ENCODE measurements at regions not wholly inside any gene's neighbourhood (a gene's known extent, or its start where the extent isn't known, plus 50 kb on each side); places are given as distances from the start of the nearest gene placed in this dataset.

GRCh38 chr9:88605512-88606362, 70.8 kb downstream of the NXNL2 start:
- Histone ChIP-seq H3K27me3 (ENCODE audit: insufficient read depth, low read length) (no peaks in the 10 kb centered on the region), H3K36me3 (ENCODE audit: insufficient read depth, low read length) (no peaks in the 10 kb centered on the region), H3K4me1 (ENCODE audit: insufficient read depth, low read length) (no peaks in the 10 kb centered on the region), H3K79me2 (ENCODE audit: insufficient read depth, low read length) (no peaks in the 10 kb centered on the region), H3K4me3 (ENCODE audit: insufficient read depth, low read depth, low read length) (no peak overlapping the region), H3K4me2 (ENCODE audit: low read length) (no peak overlapping the region), H3K27ac (ENCODE audit: low read depth, low read length) (no peak overlapping the region), H2AFZ (ENCODE audit: low read depth, low read length) (no peak overlapping the region), H3K9me3 (ENCODE audit: insufficient read depth, low read depth, low read length) (no peaks in the 10 kb centered on the region), H4K20me1 (ENCODE audit: insufficient read depth, low read length) (no peaks in the 10 kb centered on the region), H3K9ac (ENCODE audit: low read length) (no peak overlapping the region)
- Mint-ChIP-seq H3K27ac (ENCODE audit: unreplicated experiment) (no peak overlapping the region), H3K36me3 (ENCODE audit: low read depth, unreplicated experiment) (no peaks in the 10 kb centered on the region), H3K27me3 (ENCODE audit: low read depth, unreplicated experiment) (peaks cover 12% of the 10 kb centered on the region), H3K4me1 (ENCODE audit: low read depth, unreplicated experiment) (peaks cover 5% of the 10 kb centered on the region), H3K9me3 (ENCODE audit: unreplicated experiment) (peaks cover 3% of the 10 kb centered on the region), H3K4me3 (ENCODE audit: unreplicated experiment) (no peak overlapping the region)
- DNase-seq (ENCODE audit: low read depth), result peak; percentile 32
- peak; percentile 49 for FAIRE-seq
- TF ChIP-seq CTCF (IDR thresholded peaks at IDR 0.05; ENCODE audit: insufficient read depth, low read depth, low read length) (no peak), EZH2 (IDR thresholded peaks at IDR 0.05; ENCODE audit: insufficient read depth, low read length) (no peak)

- Mint-ChIP-seq H3K36me3 (ENCODE audit: low read depth, unreplicated experiment) (no peaks in the 10 kb centered on the region), H3K27ac (ENCODE audit: unreplicated experiment) (no peak overlapping the region), H3K27me3 (ENCODE audit: low read depth, unreplicated experiment) (peaks cover 8% of the 10 kb centered on the region), H3K4me1 (ENCODE audit: low read depth, unreplicated experiment) (no peaks in the 10 kb centered on the region), H3K4me3 (ENCODE audit: unreplicated experiment) (no peak overlapping the region), H3K9me3 (ENCODE audit: unreplicated experiment) (peaks cover 7% of the 10 kb centered on the region)
- Histone ChIP-seq H3K36me3 (ENCODE audit: insufficient read depth, low read length) (no peaks in the 10 kb centered on the region), H3K9me3 (ENCODE audit: insufficient read depth, low read depth, low read length) (peaks cover 5% of the 10 kb centered on the region), H3K79me2 (ENCODE audit: insufficient read depth, low read length) (no peaks in the 10 kb centered on the region), H3K27ac (ENCODE audit: low read depth, low read length) (no peak overlapping the region), H3K4me3 (ENCODE audit: insufficient read depth, low read depth, low read length) (no peak overlapping the region), H3K4me1 (ENCODE audit: insufficient read depth, low read length) (no peaks in the 10 kb centered on the region), H2AFZ (ENCODE audit: low read depth, low read length) (no peak overlapping the region), H3K9ac (ENCODE audit: low read length) (no peak overlapping the region), H4K20me1 (ENCODE audit: insufficient read depth, low read length) (no peaks in the 10 kb centered on the region), H3K27me3 (ENCODE audit: insufficient read depth, low read length) (no peaks in the 10 kb centered on the region), H3K4me2 (ENCODE audit: low read length) (no peak overlapping the region)
- FAIRE-seq, result no peak
- no peak for DNase-seq (ENCODE audit: low read depth)
- no peak for TF ChIP-seq CTCF (IDR thresholded peaks at IDR 0.05; ENCODE audit: insufficient read depth, low read depth, low read length)
- no peak for TF ChIP-seq EZH2 (IDR thresholded peaks at IDR 0.05; ENCODE audit: insufficient read depth, low read length)
Observed at GRCh38 chr9:88614359-88614758, 79.4 kb downstream of the NXNL2 start.

GRCh38 chr9:88623698-88624097, 88.7 kb downstream of the NXNL2 start:
- Histone ChIP-seq H3K4me1 (ENCODE audit: insufficient read depth, low read length) (no peaks in the 10 kb centered on the region), H3K27ac (ENCODE audit: low read depth, low read length) (no peak overlapping the region), H3K4me2 (ENCODE audit: low read length) (no peak overlapping the region), H3K36me3 (ENCODE audit: insufficient read depth, low read length) (no peaks in the 10 kb centered on the region), H3K27me3 (ENCODE audit: insufficient read depth, low read length) (no peaks in the 10 kb centered on the region), H2AFZ (ENCODE audit: low read depth, low read length) (no peak overlapping the region), H3K9ac (ENCODE audit: low read length) (no peak overlapping the region), H3K79me2 (ENCODE audit: insufficient read depth, low read length) (no peaks in the 10 kb centered on the region), H3K9me3 (ENCODE audit: insufficient read depth, low read depth, low read length) (no peaks in the 10 kb centered on the region), H3K4me3 (ENCODE audit: insufficient read depth, low read depth, low read length) (no peak overlapping the region), H4K20me1 (ENCODE audit: insufficient read depth, low read length) (no peaks in the 10 kb centered on the region)
- peaks cover 9% of the 10 kb centered on the region for H3K27me3 Mint-ChIP-seq (ENCODE audit: low read depth, unreplicated experiment)
- no peak for TF ChIP-seq EZH2 (IDR thresholded peaks at IDR 0.05; ENCODE audit: insufficient read depth, low read length)
- no peak for TF ChIP-seq CTCF (IDR thresholded peaks at IDR 0.05; ENCODE audit: insufficient read depth, low read depth, low read length)
- no peak overlapping the region for H3K4me3 Mint-ChIP-seq (ENCODE audit: unreplicated experiment)
- no peak for DNase-seq (ENCODE audit: low read depth)
- FAIRE-seq, result no peak
- no peak overlapping the region for H3K27ac Mint-ChIP-seq (ENCODE audit: unreplicated experiment)
- peaks cover 17% of the 10 kb centered on the region for H3K9me3 Mint-ChIP-seq (ENCODE audit: unreplicated experiment)
- no peaks in the 10 kb centered on the region for H3K36me3 Mint-ChIP-seq (ENCODE audit: low read depth, unreplicated experiment)
- H3K4me1 Mint-ChIP-seq (ENCODE audit: low read depth, unreplicated experiment), result no peaks in the 10 kb centered on the region

Data from astrocyte (in vitro differentiated cells and primary cell).